ENCODE measurements at regions not wholly inside any gene's neighbourhood (a gene's known extent, or its start where the extent isn't known, plus 50 kb on each side); places are given as distances from the start of the nearest gene placed in this dataset.

DNA sequence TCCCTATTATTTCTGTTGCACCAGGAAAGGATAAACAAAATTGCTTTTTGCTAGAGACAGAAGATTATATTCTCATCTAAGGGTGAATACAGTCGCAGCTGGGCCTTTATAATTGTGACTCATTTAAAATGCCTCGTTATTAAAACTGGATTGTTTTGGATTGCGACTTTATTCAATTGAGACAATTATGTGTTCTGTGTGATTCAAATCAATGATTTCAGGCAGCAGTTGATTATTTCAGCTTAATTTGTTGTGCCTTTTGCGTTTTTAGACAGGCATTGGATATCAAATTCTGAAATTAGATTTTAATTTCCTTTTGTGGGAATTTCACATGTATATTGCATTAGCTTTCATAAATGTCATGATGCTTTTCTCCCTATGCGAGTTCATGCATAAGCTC lies 778.1 kb upstream of the SOX11 start:
- DNase-seq = no peak
- H3K27me3 ChIP-seq (ENCODE audit: insufficient read depth, low read length, poor library complexity) = no peaks in the 10 kb centered on the region
- no peaks in the 10 kb centered on the region for H4K20me1 ChIP-seq (ENCODE audit: insufficient read depth, low read length)
- H3K27ac ChIP-seq (ENCODE audit: low read length) = no peak overlapping the region
- H3K4me2 ChIP-seq (ENCODE audit: insufficient read depth, low read length) = no peak overlapping the region
- H2AFZ ChIP-seq (ENCODE audit: low read depth, low read length) = no peak overlapping the region
- no peaks in the 10 kb centered on the region for H3K79me2 ChIP-seq (ENCODE audit: insufficient read depth, low read length)
- TF ChIP-seq EZH2 (IDR thresholded peaks at IDR 0.05; ENCODE audit: borderline replicate concordance, low read depth, low read length, severe bottlenecking) (no peak), CTCF (IDR thresholded peaks at IDR 0.05; ENCODE audit: borderline replicate concordance, extremely low read depth, low read length, poor library complexity, severe bottlenecking) (no peak)
- H3K4me1 ChIP-seq (ENCODE audit: insufficient read depth, low read length) = no peaks in the 10 kb centered on the region
- no peaks in the 10 kb centered on the region for H3K9me3 ChIP-seq (ENCODE audit: insufficient read depth, low read length, severe bottlenecking)
- no peaks in the 10 kb centered on the region for H3K36me3 ChIP-seq (ENCODE audit: insufficient read depth, low read length)
- no peak overlapping the region for H3K9ac ChIP-seq (ENCODE audit: low read depth, low read length)
- no peak overlapping the region for H3K4me3 ChIP-seq (ENCODE audit: low read depth in 1 of 2, low read length in 2 of 2)
- ATAC-seq (ENCODE audit: insufficient read depth, low read depth) = no peak

DNA sequence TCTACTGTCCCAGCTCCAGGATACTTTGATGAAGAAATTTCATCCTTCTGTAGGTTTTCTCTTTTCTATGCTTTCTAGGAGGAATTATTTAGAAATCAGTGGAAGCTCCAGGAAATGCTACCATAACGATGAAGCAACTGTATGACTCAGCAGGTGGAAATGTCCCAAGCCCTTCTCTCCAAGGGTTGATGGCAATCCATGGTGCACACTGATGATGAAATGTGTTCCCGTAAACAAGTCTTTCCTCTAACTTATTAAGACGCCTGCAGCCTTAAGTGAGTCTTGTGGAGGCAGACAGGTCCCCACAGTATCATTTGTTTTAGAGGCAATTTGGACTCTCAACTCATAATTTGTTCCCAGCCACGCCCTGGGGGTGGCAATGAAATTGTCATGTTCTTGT lies 777.6 kb upstream of the SOX11 start:
- TF ChIP-seq EZH2 (IDR thresholded peaks at IDR 0.05; ENCODE audit: borderline replicate concordance, low read depth, low read length, severe bottlenecking) = no peak
- TF ChIP-seq CTCF (IDR thresholded peaks at IDR 0.05; ENCODE audit: borderline replicate concordance, extremely low read depth, low read length, poor library complexity, severe bottlenecking) = no peak
- Histone ChIP-seq H3K4me2 (ENCODE audit: insufficient read depth, low read length) (no peak overlapping the region), H2AFZ (ENCODE audit: low read depth, low read length) (no peak overlapping the region), H3K27me3 (ENCODE audit: insufficient read depth, low read length, poor library complexity) (no peaks in the 10 kb centered on the region), H3K9me3 (ENCODE audit: insufficient read depth, low read length, severe bottlenecking) (no peaks in the 10 kb centered on the region), H4K20me1 (ENCODE audit: insufficient read depth, low read length) (no peaks in the 10 kb centered on the region), H3K4me1 (ENCODE audit: insufficient read depth, low read length) (no peaks in the 10 kb centered on the region), H3K4me3 (ENCODE audit: low read depth in 1 of 2, low read length in 2 of 2) (no peak overlapping the region), H3K79me2 (ENCODE audit: insufficient read depth, low read length) (no peaks in the 10 kb centered on the region), H3K27ac (ENCODE audit: low read length) (no peak overlapping the region), H3K36me3 (ENCODE audit: insufficient read depth, low read length) (no peaks in the 10 kb centered on the region), H3K9ac (ENCODE audit: low read depth, low read length) (no peak overlapping the region)
- no peak for DNase-seq
- no peak for ATAC-seq (ENCODE audit: insufficient read depth, low read depth)

DNA sequence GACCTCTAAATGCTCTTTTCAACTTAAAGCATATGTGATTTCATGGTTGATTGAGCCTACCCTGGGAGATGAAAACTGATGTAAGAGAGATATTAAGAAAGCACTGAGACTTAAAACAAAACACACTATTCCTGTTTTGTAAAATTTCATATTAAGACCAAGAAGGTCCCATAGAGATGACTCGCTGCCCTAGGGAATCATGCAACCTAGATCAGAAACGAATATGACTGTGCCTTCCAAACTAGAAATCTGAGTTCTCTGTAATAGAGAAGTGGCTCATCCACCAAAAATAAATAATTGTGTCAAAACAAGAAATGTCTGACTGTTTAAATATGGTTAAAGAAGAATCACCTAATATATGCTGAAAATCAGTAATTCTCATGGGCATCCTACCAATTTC lies 776.8 kb upstream of the SOX11 start:
- DNase-seq (no peak), ATAC-seq (ENCODE audit: insufficient read depth, low read depth) (no peak)
- no peak for TF ChIP-seq EZH2 (IDR thresholded peaks at IDR 0.05; ENCODE audit: borderline replicate concordance, low read depth, low read length, severe bottlenecking)
- no peak for TF ChIP-seq CTCF (IDR thresholded peaks at IDR 0.05; ENCODE audit: borderline replicate concordance, extremely low read depth, low read length, poor library complexity, severe bottlenecking)
- H3K9me3 ChIP-seq (ENCODE audit: insufficient read depth, low read length, severe bottlenecking) = no peaks in the 10 kb centered on the region
- no peak overlapping the region for H2AFZ ChIP-seq (ENCODE audit: low read depth, low read length)
- no peak overlapping the region for H3K4me3 ChIP-seq (ENCODE audit: low read depth in 1 of 2, low read length in 2 of 2)
- H3K79me2 ChIP-seq (ENCODE audit: insufficient read depth, low read length) = no peaks in the 10 kb centered on the region
- H4K20me1 ChIP-seq (ENCODE audit: insufficient read depth, low read length) = no peaks in the 10 kb centered on the region
- H3K36me3 ChIP-seq (ENCODE audit: insufficient read depth, low read length) = no peaks in the 10 kb centered on the region
- H3K27ac ChIP-seq (ENCODE audit: low read length) = no peak overlapping the region
- H3K27me3 ChIP-seq (ENCODE audit: insufficient read depth, low read length, poor library complexity) = no peaks in the 10 kb centered on the region
- H3K4me1 ChIP-seq (ENCODE audit: insufficient read depth, low read length) = no peaks in the 10 kb centered on the region
- no peak overlapping the region for H3K4me2 ChIP-seq (ENCODE audit: insufficient read depth, low read length)
- H3K9ac ChIP-seq (ENCODE audit: low read depth, low read length) = no peak overlapping the region

DNA sequence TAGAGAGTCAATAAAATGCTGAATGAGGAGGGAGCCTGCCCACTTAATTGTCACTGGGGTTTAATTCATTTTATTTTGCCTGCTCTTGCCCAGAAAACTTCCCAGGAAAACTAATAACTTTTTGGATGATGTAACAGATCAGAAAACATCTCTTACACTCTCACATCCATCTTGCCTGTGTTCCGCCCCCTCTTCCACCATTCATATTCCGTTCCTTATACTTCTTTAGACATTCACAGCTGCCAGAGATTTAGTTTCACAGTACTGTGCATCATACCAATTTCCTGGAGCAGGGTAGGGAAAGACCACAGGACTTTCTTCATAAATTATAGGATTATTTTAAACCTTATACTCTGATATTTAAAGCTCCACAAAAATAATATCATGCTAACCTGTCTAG lies 776.1 kb upstream of the SOX11 start:
- DNase-seq (no peak), ATAC-seq (ENCODE audit: insufficient read depth, low read depth) (no peak)
- Histone ChIP-seq H3K79me2 (ENCODE audit: insufficient read depth, low read length) (no peaks in the 10 kb centered on the region), H3K4me3 (ENCODE audit: low read depth in 1 of 2, low read length in 2 of 2) (no peak overlapping the region), H3K36me3 (ENCODE audit: insufficient read depth, low read length) (no peaks in the 10 kb centered on the region), H3K4me1 (ENCODE audit: insufficient read depth, low read length) (no peaks in the 10 kb centered on the region), H3K4me2 (ENCODE audit: insufficient read depth, low read length) (no peak overlapping the region), H3K27ac (ENCODE audit: low read length) (no peak overlapping the region), H3K9ac (ENCODE audit: low read depth, low read length) (no peak overlapping the region), H3K9me3 (ENCODE audit: insufficient read depth, low read length, severe bottlenecking) (no peaks in the 10 kb centered on the region), H2AFZ (ENCODE audit: low read depth, low read length) (no peak overlapping the region), H3K27me3 (ENCODE audit: insufficient read depth, low read length, poor library complexity) (no peaks in the 10 kb centered on the region), H4K20me1 (ENCODE audit: insufficient read depth, low read length) (no peaks in the 10 kb centered on the region)
- TF ChIP-seq CTCF (IDR thresholded peaks at IDR 0.05; ENCODE audit: borderline replicate concordance, extremely low read depth, low read length, poor library complexity, severe bottlenecking) (no peak), EZH2 (IDR thresholded peaks at IDR 0.05; ENCODE audit: borderline replicate concordance, low read depth, low read length, severe bottlenecking) (no peak)

All from DND-41 (cell line).